ENCODE measurements at regions not wholly inside any gene's neighbourhood (a gene's known extent, or its start where the extent isn't known, plus 50 kb on each side); places are given as distances from the start of the nearest gene placed in this dataset.

DNA sequence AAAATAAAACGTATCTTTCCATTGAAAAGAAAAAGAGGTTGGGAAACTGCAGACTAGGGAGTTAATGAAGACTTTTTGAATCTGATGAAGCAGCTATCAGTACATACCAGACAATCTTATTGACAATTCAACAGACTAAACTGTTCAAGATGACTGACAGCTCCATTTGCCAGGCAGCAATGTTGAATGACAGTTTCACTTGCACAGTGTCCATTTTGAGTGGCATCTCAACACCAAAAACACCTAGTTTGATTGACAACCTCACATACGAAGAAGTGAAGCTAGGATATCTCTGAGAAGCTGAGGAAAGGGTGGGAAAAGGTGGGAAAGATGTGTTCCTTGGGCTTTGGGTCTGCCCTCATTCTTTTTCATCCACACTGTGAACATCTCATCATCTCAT is 315.0 kb upstream of the SYT4 start:
- TF ChIP-seq, protein P1, sequence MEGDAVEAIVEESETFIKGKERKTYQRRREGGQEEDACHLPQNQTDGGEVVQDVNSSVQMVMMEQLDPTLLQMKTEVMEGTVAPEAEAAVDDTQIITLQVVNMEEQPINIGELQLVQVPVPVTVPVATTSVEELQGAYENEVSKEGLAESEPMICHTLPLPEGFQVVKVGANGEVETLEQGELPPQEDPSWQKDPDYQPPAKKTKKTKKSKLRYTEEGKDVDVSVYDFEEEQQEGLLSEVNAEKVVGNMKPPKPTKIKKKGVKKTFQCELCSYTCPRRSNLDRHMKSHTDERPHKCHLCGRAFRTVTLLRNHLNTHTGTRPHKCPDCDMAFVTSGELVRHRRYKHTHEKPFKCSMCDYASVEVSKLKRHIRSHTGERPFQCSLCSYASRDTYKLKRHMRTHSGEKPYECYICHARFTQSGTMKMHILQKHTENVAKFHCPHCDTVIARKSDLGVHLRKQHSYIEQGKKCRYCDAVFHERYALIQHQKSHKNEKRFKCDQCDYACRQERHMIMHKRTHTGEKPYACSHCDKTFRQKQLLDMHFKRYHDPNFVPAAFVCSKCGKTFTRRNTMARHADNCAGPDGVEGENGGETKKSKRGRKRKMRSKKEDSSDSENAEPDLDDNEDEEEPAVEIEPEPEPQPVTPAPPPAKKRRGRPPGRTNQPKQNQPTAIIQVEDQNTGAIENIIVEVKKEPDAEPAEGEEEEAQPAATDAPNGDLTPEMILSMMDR (IDR thresholded peaks at IDR 0.05): no peak
- no peak for TF ChIP-seq POLR2A (IDR thresholded peaks at IDR 0.05)

All from transverse colon (tissue), 3 donors.